HUES6 (cell line): ENCODE measurements at regions not wholly inside any gene's neighbourhood (a gene's known extent, or its start where the extent isn't known, plus 50 kb on each side); places are given as distances from the start of the nearest gene placed in this dataset.
A peak's percentile ranks its signal among the peaks of the same experiment; 100 is the strongest.

ENCODE experiments used
- H3K27ac ChIP-seq: 2 replicates; pipeline ENCODE4 v1.7.0; 2013; ENCODE audit warnings: low read depth, mild to moderate bottlenecking, low read length, inconsistent platforms
- H3K27me3 ChIP-seq: 2 replicates; pipeline ENCODE4 v1.6.1; 2013; ENCODE audit warnings: low read length; ENCODE audit not compliant: control insufficient read depth, insufficient read depth
- H3K36me3 ChIP-seq: 2 replicates; pipeline ENCODE4 v1.6.1; 2013; ENCODE audit warnings: low read length; ENCODE audit not compliant: control insufficient read depth, insufficient read depth
- H3K4me1 ChIP-seq: 2 replicates; pipeline ENCODE4 v1.6.1; 2013; ENCODE audit warnings: low read length; ENCODE audit not compliant: control insufficient read depth, insufficient read depth
- H3K4me3 ChIP-seq: 2 replicates; pipeline ENCODE4 v1.5.1; 2013; ENCODE audit warnings: low read depth, low read length
- H3K9ac ChIP-seq: one replicate; pipeline ENCODE4 v1.6.1; 2013; ENCODE audit warnings: mild to moderate bottlenecking, low read length
- H3K9me3 ChIP-seq: 2 replicates; pipeline ENCODE4 v1.6.1; 2013; ENCODE audit warnings: low read depth, low read length; ENCODE audit not compliant: control insufficient read depth, insufficient read depth

DNA sequence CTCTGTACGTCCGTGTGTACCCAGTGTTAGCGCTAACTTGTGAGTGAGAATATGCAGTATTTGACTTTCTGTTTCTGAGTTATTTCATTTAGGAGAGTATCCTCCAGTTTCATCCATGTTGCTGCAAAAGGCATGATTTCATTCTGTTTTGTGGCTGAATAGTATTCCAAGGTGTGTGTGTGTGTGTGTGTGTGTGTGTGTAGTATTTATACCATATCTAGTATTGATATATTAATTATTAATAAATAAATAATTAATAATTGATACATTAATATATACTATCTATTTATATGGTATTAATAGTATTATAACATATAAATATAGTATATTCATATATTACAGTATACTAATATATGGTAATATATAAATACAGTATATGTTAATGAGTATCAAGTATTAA, 101.8 kb upstream of the CCND2 start:
- Histone ChIP-seq H3K4me1 (peaks cover 12% of the 10 kb centered on the region; the same call in 1 of the 2 replicates), H3K36me3 (no peaks in the 10 kb centered on the region), H3K9me3 (no peaks in the 10 kb centered on the region), H3K27ac (no peak overlapping the region), H3K4me3 (no peak overlapping the region), H3K27me3 (no peaks in the 10 kb centered on the region), H3K9ac (no peak overlapping the region)

DNA sequence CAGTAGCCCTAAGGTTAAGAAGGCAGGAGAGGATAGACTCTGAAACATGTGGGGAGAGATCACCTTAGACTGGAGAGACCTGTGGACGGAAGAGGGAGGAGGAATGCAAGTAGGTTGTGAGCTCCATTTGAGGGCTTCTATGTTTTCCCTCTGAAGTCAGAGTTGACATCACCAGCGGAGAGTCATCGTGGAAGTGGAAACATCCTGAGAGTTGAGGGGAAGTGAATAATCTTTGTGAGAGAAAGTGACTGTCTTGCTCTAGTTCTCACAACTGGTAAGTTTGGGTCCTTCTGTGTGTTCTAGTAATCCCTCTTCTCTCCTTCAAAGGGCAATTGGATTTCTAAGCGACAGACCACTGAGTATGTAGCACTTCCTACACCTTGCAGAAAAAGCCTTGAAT, 103.6 kb upstream of the CCND2 start:
- H3K4me3 ChIP-seq = no peak overlapping the region
- no peaks in the 10 kb centered on the region for H3K36me3 ChIP-seq
- no peak overlapping the region for H3K9ac ChIP-seq
- H3K9me3 ChIP-seq = no peaks in the 10 kb centered on the region
- no peak overlapping the region for H3K27ac ChIP-seq
- H3K4me1 ChIP-seq = peaks cover 19% of the 10 kb centered on the region
- H3K27me3 ChIP-seq = peaks cover 4% of the 10 kb centered on the region; the same call in 1 of the 2 replicates

DNA sequence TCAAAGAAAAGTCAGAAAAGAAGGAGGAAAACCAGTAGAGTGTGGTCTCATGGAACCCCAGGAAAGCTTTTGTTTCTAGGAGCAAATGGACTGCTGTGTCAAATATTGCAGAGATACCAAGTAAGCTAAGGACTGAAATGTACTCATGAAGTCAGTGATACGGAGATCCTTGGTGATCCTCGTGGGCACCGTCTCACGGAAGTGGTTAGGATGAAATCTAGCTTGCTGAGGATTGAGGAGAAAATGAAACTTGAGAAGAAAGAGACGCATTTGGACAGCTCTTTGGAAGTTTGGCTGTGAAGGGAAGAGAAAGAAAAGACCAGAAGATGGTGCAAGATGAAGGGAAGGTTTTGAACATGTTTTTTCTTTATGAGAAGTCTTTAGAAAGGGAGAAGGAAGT, 104.0 kb upstream of the CCND2 start:
- Histone ChIP-seq H3K9me3 (no peaks in the 10 kb centered on the region), H3K4me1 (peaks cover 22% of the 10 kb centered on the region), H3K36me3 (no peaks in the 10 kb centered on the region), H3K27ac (no peak overlapping the region), H3K4me3 (no peak overlapping the region), H3K9ac (no peak overlapping the region), H3K27me3 (peaks cover 4% of the 10 kb centered on the region; the same call in 1 of the 2 replicates)

DNA sequence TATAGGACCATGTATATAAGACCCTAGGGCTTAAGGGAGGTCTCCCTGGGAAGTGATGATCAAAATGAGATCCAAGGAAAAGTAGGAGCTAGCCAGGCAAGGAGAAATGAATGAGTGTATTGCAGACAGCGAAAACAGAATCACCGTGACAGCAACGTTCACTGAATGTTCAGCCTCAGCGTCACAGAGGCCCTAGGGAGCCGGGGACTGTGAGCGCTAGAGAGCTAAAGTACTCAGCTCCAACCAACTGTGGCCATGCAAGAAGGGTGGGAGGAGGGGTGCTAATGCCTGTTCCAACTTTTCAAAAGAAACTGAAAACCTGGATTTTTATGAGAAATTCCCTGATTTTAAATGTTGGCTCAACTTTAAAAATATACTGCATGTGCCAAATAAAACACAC, 105.5 kb upstream of the CCND2 start:
- no peak overlapping the region for H3K27ac ChIP-seq
- no peaks in the 10 kb centered on the region for H3K9me3 ChIP-seq
- H3K4me1 ChIP-seq = peaks cover 28% of the 10 kb centered on the region
- H3K9ac ChIP-seq = no peak overlapping the region
- H3K36me3 ChIP-seq = no peaks in the 10 kb centered on the region
- peaks cover 4% of the 10 kb centered on the region; the same call in 1 of the 2 replicates for H3K27me3 ChIP-seq
- H3K4me3 ChIP-seq = no peak overlapping the region

DNA sequence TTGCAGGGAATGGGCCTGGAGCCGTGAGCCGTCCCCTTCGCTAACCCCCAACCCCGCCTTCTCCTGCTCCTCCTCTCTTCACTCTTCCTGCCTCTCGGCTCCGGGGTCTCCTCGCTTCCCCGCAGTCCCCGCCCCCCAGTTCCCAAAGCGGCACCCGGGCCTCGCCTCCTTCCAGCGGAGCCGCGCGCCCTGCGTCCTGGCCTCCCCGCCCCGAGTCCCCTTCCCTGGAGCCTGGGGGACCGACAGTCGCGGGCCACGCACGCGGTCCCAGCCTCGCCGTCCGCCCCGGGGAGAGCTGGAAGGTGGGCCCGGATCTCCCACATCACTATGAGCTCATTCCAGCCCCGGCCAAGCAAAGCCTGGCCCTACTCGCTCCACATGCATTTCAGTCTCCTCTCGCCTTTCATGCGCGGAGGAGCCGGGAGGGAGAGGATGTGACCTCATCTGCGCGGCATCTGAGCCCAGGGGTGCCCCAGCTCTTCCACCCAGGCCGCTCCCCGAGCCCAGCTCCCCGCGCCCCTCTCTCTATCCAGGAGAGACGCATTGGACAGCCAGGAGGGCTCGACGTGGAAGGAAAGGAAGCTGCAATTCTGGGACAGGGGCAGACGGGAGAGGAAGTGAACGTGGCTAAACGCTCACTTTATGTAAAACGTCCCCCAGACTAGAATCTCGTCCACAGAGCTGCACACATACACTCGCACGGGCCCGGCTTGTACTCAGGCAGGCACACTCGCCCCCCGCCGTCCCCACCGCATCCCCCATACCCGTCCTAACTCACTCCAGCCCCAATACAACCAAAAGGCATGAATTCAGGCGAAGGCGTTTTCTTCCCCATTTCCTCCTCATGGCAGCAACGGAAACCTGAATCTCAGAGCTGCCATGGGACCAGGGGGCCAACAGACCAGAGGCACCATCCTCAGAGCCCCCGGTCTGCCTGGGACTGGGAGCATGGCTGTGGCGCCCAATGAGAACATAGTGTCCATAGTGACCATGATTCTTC, 108.7 kb upstream of the CCND2 start:
- Histone ChIP-seq H3K9me3 (peaks cover 6% of the 10 kb centered on the region; the same call in 1 of the 2 replicates), H3K27me3 (peaks cover 4% of the 10 kb centered on the region; the same call in 1 of the 2 replicates), H3K9ac (peak overlapping the region; percentile 76), H3K4me3 (peak overlapping the region; percentile 64), H3K27ac (peak overlapping the region; percentile 75), H3K36me3 (no peaks in the 10 kb centered on the region), H3K4me1 (peaks cover 28% of the 10 kb centered on the region)

DNA sequence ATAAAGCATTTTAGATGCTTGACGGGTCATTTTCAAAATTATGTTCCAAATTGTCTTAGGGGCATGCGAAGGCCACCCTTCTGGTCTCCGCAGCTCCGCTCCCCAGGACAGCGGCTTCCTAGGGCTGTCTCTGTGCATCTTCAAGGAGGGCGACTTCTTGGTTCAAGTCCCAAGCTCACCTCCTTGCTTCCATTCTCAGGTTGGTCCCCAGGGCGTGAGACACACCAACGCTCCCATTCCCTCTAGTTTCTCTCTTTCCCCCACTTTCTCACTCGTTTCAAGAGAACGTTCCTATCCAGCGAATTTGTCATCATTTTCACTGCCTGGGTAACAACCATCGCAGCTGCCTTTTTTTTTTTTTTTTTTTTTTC, 109.4 kb upstream of the CCND2 start:
- Histone ChIP-seq H3K36me3 (no peaks in the 10 kb centered on the region), H3K9ac (peak overlapping the region; percentile 76), H3K27me3 (peaks cover 4% of the 10 kb centered on the region; the same call in 1 of the 2 replicates), H3K9me3 (peaks cover 6% of the 10 kb centered on the region; the same call in 1 of the 2 replicates), H3K27ac (no peak overlapping the region), H3K4me3 (peak overlapping the region; percentile 64), H3K4me1 (peaks cover 28% of the 10 kb centered on the region)

DNA sequence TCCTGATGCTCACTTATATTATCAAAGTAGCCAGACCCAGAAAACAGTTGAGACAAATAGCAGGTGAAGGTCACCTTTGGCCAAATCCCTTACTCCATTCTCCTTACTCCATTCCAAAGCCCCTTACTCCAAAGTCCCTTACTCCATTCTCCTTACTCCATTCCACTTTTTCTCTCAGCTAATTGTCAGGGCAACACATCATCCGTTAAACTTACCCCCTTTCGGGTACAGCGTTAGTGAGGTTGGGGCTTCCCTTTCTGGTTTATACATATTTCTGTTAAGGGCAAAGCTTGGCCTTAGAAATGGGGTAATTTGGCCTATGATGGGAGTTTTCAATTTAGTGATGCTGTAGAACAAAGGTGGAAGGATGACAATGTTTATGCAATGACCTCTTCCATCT, 111.8 kb upstream of the CCND2 start:
- H3K36me3 ChIP-seq = no peaks in the 10 kb centered on the region
- peaks cover 4% of the 10 kb centered on the region; the same call in 1 of the 2 replicates for H3K27me3 ChIP-seq
- peaks cover 24% of the 10 kb centered on the region for H3K4me1 ChIP-seq
- H3K9me3 ChIP-seq = peaks cover 6% of the 10 kb centered on the region; the same call in 1 of the 2 replicates
- H3K4me3 ChIP-seq = no peak overlapping the region
- no peak overlapping the region for H3K27ac ChIP-seq
- H3K9ac ChIP-seq = no peak overlapping the region

DNA sequence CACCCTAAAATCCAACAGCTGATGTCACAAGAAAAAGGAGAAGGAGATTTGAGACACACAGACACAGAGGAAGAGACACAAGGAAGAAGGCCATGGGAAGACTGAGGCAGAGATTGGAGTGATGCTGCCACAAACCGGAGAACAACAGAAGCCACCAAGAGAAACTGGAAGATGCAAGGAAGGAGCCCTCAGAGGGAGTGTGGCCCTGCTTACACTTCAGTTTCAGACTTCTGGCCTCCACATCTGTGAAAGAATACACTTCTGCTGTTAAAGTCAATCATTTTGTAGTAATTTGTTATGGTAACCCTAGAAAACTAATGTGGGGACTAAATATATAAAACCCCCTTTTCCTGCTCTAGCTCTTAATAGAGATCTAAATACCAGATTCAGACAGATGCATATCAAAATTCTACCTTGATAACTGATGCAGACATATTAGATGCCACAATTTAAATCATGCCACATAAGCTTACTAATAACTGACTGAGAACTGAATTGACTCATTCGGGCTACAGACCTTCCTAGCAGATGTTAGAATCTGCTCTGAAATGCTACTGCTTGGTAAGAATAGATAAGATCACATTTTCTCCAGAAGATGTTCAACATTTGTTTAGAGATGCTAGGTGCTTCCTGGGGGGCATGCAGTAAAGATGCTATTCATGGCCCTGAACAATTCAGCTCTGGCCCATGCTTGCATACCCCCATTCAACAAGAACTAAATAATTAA, 113.1 kb upstream of the CCND2 start:
- Histone ChIP-seq H3K4me1 (peaks cover 34% of the 10 kb centered on the region), H3K9ac (no peak overlapping the region), H3K9me3 (peaks cover 6% of the 10 kb centered on the region; the same call in 1 of the 2 replicates), H3K27ac (no peak overlapping the region), H3K4me3 (no peak overlapping the region), H3K27me3 (peaks cover 4% of the 10 kb centered on the region; the same call in 1 of the 2 replicates), H3K36me3 (no peaks in the 10 kb centered on the region)

DNA sequence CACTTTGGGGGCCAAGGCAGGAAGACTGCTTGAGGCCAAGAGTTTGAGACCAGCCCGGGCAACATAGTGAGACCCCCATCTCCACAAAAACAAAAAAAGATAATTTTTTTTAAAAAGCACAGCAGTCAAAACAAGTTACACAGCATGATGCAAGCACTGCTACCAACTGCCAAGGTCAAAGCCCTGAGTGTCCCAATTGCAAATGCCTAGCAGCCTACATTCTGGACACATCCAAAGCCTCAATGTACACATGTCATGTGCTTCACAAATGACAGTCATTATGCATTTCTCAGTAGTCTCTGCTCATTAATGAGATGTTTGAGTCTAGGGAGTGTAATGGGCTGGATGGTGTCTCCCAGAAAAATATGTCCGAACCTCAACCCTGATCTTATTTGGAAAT, 113.7 kb upstream of the CCND2 start:
- H3K36me3 ChIP-seq = no peaks in the 10 kb centered on the region
- no peaks in the 10 kb centered on the region for H3K27me3 ChIP-seq
- no peak overlapping the region for H3K4me3 ChIP-seq
- peaks cover 6% of the 10 kb centered on the region; the same call in 1 of the 2 replicates for H3K9me3 ChIP-seq
- H3K27ac ChIP-seq = no peak overlapping the region
- no peak overlapping the region for H3K9ac ChIP-seq
- H3K4me1 ChIP-seq = peaks cover 28% of the 10 kb centered on the region

DNA sequence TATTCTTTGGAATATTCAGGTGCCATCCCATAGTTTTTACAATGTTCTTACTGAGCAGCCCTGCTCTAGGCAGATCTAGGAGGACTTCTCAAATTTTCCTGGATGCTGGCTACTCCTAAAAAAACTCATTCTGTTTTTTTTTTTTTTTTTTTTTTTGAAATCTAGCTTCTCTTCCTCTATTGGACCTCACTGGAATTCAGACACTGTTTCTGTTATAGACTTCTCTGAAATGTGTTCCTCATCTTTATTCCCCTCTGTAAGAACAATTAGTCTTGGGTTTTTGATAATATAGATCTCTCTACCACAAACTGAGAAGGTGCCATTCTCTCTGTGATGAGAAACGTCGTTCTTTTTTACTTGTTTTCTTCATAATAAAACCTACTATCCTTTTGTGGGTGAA, 115.3 kb upstream of the CCND2 start:
- Histone ChIP-seq H3K9ac (no peak overlapping the region), H3K27ac (no peak overlapping the region), H3K4me1 (peaks cover 22% of the 10 kb centered on the region), H3K9me3 (peaks cover 6% of the 10 kb centered on the region; the same call in 1 of the 2 replicates), H3K36me3 (no peaks in the 10 kb centered on the region), H3K4me3 (no peak overlapping the region), H3K27me3 (no peaks in the 10 kb centered on the region)
